Pancreas (tissue), 10 donors: ENCODE measurements at regions not wholly inside any gene's neighbourhood (a gene's known extent, or its start where the extent isn't known, plus 50 kb on each side); places are given as distances from the start of the nearest gene placed in this dataset.
A peak's percentile ranks its signal among the peaks of the same experiment; 100 is the strongest.

Source experiments
- ATAC-seq, 4 donors: fragments of 200-7000 bp; cut with Tn5 transposase; one replicate each; pipeline versions ENCODE4 v1.8.0 to v1.9.1; 2020; ENCODE audit warnings: mild to moderate bottlenecking in 4 of 4, moderate library complexity in 4 of 4
- DNase-seq, 6 donors: peaks; one replicate each; pipeline ENCODE4 v3.0.0-alpha.2; 2020
- FAIRE-seq: peaks from 2 replicates; lab custom pipeline; 2012; peaks lifted over from hg19 to GRCh38; lab: Jason Lieb, UNC
- H3K27ac ChIP-seq, 4 donors: fragments of 200-600 bp; sonication (generic); 1 replicate in 3 of 4; 2 replicates in 1 of 4; pipeline versions ENCODE4 v1.5.0 to v1.8.0; 2020
- H3K27me3 ChIP-seq, 4 donors: fragments of 200-600 bp; one replicate each; pipeline ENCODE4 v1.8.0; 2021
- H3K36me3 ChIP-seq, 3 donors: fragments of 200-600 bp; sonication (generic) in 1 of 3; one replicate each; pipeline versions ENCODE4 v1.5.0 to v1.8.0; 2020 to 2021
- H3K4me1 ChIP-seq, 3 donors: fragments of 200-600 bp; one replicate each; pipeline ENCODE4 v1.8.0; 2021
- H3K4me3 ChIP-seq, 4 donors: fragments of 200-600 bp; sonication (generic) in 2 of 4; one replicate each; pipeline versions ENCODE4 v1.5.0 to v1.8.0; 2020 to 2021
- H3K9me3 ChIP-seq, 4 donors: fragments of 200-600 bp; one replicate each; pipeline ENCODE4 v1.8.0; 2021
- WGBS, 2 donors: extraction: QIAGEN DNeasy Blood & Tissue Kit; methylation state at CpG; one replicate each; pipeline ENCODE4 v1.1.7; 2013; 5-methylcytosine and 5-hydroxymethylcytosine counted together
- intact Hi-C, 3 donors: fragments of 100-400 bp; cut with DNase I; formaldehyde crosslinking; loops; one replicate each; pipeline versions ENCODE4 v1.11.1 to v1.14.2; 2022
- TF ChIP-seq, protein P1 (sequence below), 4 donors: fragments of 200-600 bp; sonication (generic) in 3 of 4; IDR thresholded peaks; one replicate each; pipeline versions ENCODE4 v1.5.0 to v1.8.0; 2021; ENCODE audit warnings: antibody characterized with exemption in 4 of 4
- donor health status: healthy with polysubstance abuse.
- donor health status: DM: no; HTN: no; CAD: no; lungs with moderate emphysema.
- donor health status: DM: no; HTN: no; CAD: no.
- donor health status: control.
- donor health status: control.
- donor health status: Bipolar disorder and iron deficiency.
- donor health status: DM: yes; HTN: yes; CAD: no.
- donor health status: DM: no; HTN: no; CAD: no.
- donor health status: DM: no; HTN: no; CAD: no.
- donor health status: DM: yes; HTN: yes; CAD: no.

DNA sequence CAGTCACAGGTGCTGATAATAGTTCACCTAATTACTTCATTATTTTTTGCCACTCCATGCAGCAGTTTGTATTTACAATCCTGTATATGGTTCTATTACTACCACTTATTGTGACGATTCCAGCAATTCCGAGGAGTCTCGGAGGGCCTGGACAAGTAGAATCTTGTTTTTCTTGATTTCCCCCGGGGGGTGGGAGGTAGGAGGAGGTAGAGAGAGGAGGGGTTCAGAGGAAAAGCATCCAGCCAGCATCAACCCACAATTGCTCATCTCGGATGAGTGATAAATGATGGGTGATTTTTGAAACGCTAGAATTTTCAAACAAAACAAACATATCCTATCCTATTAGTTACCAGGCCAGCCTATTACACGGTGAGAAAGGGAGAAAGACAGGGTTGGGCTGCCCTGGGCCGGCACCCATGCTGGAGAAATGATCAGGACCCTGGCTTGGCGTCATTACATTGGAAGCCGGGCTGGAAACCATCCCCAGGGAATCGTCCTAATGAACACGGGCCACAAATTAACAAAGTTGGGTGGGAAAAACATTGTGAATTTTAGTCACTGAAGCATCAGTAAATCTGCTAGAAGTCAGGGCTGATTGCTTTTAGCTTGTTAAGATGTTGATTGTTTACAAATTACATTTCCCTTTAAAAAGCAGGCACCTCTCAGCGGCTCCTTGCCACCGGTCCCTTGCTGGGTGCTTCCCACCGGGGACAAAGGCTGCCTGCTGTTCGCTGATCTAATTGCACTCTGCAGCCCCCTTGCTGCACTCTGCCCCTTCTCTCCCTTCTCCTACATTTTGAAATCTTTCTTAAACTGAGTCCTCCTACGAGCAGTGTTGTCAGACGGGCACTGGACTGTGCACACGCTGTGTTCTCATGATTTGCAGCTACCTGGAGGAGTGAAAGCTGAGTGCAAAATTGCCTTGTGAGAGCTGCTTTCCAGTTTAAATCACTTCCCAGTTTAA lies 95.5 kb downstream of the FAM204A start:
- no peak for DNase-seq
- no peak for ATAC-seq
- Histone ChIP-seq H3K36me3 (no peaks in the 10 kb centered on the region), H3K4me1 (no peaks in the 10 kb centered on the region), H3K27ac (no peak overlapping the region), H3K27me3 (peaks cover 0 to 32% (median 6%) of the 10 kb centered on the region in 4 donors), H3K4me3 (no peak overlapping the region), H3K9me3 (no peaks in the 10 kb centered on the region)
- intact Hi-C loops = no loop called here
- 13 to 16% methylated on average over 19 of the region's 19 CpGs for WGBS, 2 donors
- TF ChIP-seq, protein P1, sequence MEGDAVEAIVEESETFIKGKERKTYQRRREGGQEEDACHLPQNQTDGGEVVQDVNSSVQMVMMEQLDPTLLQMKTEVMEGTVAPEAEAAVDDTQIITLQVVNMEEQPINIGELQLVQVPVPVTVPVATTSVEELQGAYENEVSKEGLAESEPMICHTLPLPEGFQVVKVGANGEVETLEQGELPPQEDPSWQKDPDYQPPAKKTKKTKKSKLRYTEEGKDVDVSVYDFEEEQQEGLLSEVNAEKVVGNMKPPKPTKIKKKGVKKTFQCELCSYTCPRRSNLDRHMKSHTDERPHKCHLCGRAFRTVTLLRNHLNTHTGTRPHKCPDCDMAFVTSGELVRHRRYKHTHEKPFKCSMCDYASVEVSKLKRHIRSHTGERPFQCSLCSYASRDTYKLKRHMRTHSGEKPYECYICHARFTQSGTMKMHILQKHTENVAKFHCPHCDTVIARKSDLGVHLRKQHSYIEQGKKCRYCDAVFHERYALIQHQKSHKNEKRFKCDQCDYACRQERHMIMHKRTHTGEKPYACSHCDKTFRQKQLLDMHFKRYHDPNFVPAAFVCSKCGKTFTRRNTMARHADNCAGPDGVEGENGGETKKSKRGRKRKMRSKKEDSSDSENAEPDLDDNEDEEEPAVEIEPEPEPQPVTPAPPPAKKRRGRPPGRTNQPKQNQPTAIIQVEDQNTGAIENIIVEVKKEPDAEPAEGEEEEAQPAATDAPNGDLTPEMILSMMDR (IDR thresholded peaks at IDR 0.05) = no peak
- FAIRE-seq = no peak

DNA sequence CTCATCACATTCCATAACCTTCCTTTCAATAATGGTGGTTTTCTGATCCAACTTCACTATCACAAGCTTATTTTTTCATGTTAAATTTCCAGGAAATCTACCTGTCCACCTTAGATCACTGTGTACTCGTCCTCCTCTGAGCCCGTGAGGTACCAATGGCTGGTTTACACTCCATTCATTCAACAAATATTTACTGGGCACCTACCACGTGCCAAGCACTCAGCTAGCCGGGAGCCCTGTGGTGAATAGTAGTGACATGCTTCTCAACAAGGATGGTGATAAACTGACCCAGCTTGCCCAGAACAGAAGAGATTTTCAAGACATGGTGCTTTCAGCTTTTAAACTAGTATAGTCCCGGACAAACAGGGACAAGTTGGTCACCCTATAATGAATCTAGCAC lies 98.2 kb downstream of the FAM204A start:
- Histone ChIP-seq H3K4me3 (no peak overlapping the region), H3K36me3 (no peaks in the 10 kb centered on the region), H3K4me1 (no peaks in the 10 kb centered on the region), H3K27ac (no peak overlapping the region), H3K27me3 (peaks cover 0 to 52% (median 7%) of the 10 kb centered on the region in 4 donors), H3K9me3 (no peaks in the 10 kb centered on the region)
- WGBS, 2 donors = 15 to 22% methylated on average over 5 of the region's 5 CpGs
- no peak for DNase-seq
- no peak for FAIRE-seq
- intact Hi-C loops = loop anchor here in 2 of 3 donors (5.0 kb wide), 2 partner anchors 747 to 752 kb away; no protein-coding TSS in a partner anchor
- TF ChIP-seq, protein P1 (IDR thresholded peaks at IDR 0.05) = no peak
- no peak for ATAC-seq

- ATAC-seq (peak; percentile 48 to 93 (median 88)), DNase-seq (peak; percentile 54 to 89 (median 80)), FAIRE-seq (peak; percentile 23)
- H3K4me3 ChIP-seq = no peak overlapping the region
- intact Hi-C loops = loop anchor here in 2 of 3 donors (5.0 kb wide), 2 partner anchors 744 to 749 kb away; no protein-coding TSS in a partner anchor
- TF ChIP-seq, protein P1 (IDR thresholded peaks at IDR 0.05) = peak; percentile 90 to 95 (median 92)
- 18 to 22% methylated on average over 26 of the region's 26 CpGs for WGBS, 2 donors
- peaks cover 0 to 56% (median 7%) of the 10 kb centered on the region in 4 donors for H3K27me3 ChIP-seq
- H3K4me1 ChIP-seq = no peaks in the 10 kb centered on the region
- no peak overlapping the region for H3K27ac ChIP-seq
- no peaks in the 10 kb centered on the region for H3K9me3 ChIP-seq
- H3K36me3 ChIP-seq = no peaks in the 10 kb centered on the region
Measured at GRCh38 chr10:118241229-118242137, 100.6 kb downstream of the FAM204A start.

DNA sequence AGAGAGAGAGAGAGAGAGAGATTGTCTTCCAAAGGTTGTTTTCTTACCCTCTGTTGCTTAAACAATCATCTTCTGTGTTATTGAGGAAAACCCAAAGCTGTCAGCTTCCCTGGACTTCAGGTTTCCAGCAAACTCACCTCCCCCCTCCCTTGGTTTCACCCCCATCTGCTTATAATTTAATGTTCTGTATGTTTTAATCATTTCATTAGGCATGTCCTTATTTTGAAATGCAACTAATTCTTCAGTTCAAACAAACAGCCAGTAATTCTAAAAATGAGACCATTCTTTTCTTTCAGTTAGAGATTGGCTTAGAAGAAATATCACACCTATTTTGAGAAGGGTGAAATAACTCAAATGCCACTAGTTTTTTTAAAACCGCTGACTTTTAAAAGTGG lies 102.9 kb downstream of the FAM204A start:
- FAIRE-seq (no peak), DNase-seq (no peak), ATAC-seq (no peak)
- H3K4me1 ChIP-seq = no peaks in the 10 kb centered on the region
- peaks cover 0 to 48% (median 5%) of the 10 kb centered on the region in 4 donors for H3K27me3 ChIP-seq
- TF ChIP-seq, protein P1 (IDR thresholded peaks at IDR 0.05) = no peak
- 42 to 46% methylated on average over 1 of the region's 1 CpG for WGBS, 2 donors
- intact Hi-C loops = loop anchor here in 1 of 3 donors (5.0 kb wide), 1 partner anchor 352 kb away; no protein-coding TSS in a partner anchor
- no peak overlapping the region for H3K4me3 ChIP-seq
- H3K27ac ChIP-seq = no peak overlapping the region
- no peaks in the 10 kb centered on the region for H3K36me3 ChIP-seq
- no peaks in the 10 kb centered on the region for H3K9me3 ChIP-seq
